ENCODE measurements at regions not wholly inside any gene's neighbourhood (a gene's known extent, or its start where the extent isn't known, plus 50 kb on each side); places are given as distances from the start of the nearest gene placed in this dataset.
"Not testable (repeated sequence)": the region's sequence is repeated elsewhere in the genome, so short reads cannot be mapped to it uniquely, and the experiment has no call there.

DNA sequence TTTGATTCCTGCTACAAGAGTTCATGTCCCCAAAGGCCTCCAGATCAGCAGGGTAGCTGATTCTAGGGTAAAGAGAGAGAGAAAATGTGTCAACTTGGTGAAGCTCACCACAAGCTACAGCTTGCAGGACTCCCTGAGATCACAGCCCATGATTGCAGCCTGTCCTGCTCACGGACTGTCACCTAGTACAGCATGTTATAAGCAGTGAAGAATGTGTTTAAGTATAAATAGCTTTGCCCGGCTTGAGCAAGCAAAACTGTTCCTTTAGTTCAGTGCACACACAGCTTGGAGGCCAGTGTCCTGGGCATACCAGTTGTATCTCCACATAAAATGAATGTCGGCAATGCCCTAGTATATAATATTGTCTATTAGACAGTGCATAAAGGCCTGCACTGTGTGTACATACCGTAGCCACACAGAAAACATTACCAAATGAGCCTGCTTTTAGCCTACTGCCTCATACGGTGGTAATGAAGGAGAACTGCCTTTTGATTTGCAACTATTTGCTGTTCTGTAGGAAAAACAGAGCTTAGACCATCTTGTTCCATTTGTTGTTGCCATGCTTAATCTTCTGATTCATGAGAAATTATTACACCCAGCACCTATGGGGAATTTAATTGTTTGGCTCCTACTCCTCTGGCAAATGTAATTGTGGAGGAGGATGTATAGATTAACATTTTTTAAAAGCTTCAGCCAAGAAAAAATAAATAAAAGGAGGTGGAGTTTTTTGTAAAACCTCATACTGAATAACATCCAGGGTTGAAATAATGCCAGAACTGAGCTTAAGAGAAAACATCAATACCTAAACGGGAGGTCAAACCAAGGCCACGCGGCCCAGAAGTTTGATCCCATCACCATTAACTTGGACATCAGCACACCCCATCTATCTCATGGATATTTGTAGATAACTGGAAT lies 108.1 kb upstream of the G2E3 start:
- in situ Hi-C loops (cut with HindIII; ENCODE audit: low sequenced_read_pairs): no loop called here
- no peak for DNase-seq (ENCODE audit: low read depth, low spot score)
- TF ChIP-seq, protein P1, sequence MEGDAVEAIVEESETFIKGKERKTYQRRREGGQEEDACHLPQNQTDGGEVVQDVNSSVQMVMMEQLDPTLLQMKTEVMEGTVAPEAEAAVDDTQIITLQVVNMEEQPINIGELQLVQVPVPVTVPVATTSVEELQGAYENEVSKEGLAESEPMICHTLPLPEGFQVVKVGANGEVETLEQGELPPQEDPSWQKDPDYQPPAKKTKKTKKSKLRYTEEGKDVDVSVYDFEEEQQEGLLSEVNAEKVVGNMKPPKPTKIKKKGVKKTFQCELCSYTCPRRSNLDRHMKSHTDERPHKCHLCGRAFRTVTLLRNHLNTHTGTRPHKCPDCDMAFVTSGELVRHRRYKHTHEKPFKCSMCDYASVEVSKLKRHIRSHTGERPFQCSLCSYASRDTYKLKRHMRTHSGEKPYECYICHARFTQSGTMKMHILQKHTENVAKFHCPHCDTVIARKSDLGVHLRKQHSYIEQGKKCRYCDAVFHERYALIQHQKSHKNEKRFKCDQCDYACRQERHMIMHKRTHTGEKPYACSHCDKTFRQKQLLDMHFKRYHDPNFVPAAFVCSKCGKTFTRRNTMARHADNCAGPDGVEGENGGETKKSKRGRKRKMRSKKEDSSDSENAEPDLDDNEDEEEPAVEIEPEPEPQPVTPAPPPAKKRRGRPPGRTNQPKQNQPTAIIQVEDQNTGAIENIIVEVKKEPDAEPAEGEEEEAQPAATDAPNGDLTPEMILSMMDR (IDR thresholded peaks at IDR 0.05; ENCODE audit: low read depth, low read length): no peak
- no peak overlapping the region for H3K4me3 ChIP-seq (ENCODE audit: low read depth, low read length)

DNA sequence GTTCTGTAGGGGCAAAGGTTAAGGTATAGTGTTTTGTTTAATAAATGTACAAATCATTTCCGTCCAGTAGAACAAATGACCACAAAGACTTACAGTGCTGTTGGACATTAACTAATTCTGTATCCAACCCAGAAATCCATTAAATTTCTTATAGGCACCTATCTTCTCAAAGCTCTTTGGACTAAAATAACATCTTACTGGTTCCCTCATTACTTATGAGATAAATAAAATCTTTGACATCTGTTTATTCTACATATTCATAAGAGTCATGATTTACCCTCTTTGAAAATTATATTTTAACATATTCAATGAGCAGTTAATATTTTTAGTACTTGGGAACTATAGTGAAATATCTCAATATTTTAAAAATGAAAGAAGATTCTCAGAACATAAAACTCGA lies 102.7 kb upstream of the G2E3 start:
- no peak for DNase-seq (ENCODE audit: low read depth, low spot score)
- H3K4me3 ChIP-seq (ENCODE audit: low read depth, low read length): no peak overlapping the region
- TF ChIP-seq, protein P1 (IDR thresholded peaks at IDR 0.05; ENCODE audit: low read depth, low read length): no peak
- in situ Hi-C loops (cut with HindIII; ENCODE audit: low sequenced_read_pairs): no loop called here

DNA sequence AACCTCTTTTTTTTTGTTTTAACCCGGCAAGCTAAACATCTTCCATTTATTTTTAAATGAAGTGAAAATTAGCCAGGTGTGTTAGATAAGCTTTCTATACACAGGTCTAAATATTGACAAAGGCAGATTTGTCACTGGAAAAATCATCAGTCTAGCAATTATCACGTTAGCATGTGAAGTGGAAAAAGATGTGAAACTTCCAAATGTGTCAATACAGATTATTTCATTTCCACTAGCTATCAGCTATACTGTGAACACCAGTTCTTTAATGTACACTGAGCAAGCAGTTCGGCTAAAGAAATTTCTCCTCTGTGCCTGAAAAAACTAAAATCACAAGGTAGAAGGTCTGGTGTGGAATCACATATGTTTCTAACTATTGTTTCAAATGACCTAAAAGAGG lies 96.6 kb upstream of the G2E3 start:
- DNase-seq (ENCODE audit: low read depth, low spot score): no peak
- TF ChIP-seq, protein P1 (IDR thresholded peaks at IDR 0.05; ENCODE audit: low read depth, low read length): no peak
- no peak overlapping the region for H3K4me3 ChIP-seq (ENCODE audit: low read depth, low read length)
- in situ Hi-C loops (cut with HindIII; ENCODE audit: low sequenced_read_pairs): no loop called here

DNA sequence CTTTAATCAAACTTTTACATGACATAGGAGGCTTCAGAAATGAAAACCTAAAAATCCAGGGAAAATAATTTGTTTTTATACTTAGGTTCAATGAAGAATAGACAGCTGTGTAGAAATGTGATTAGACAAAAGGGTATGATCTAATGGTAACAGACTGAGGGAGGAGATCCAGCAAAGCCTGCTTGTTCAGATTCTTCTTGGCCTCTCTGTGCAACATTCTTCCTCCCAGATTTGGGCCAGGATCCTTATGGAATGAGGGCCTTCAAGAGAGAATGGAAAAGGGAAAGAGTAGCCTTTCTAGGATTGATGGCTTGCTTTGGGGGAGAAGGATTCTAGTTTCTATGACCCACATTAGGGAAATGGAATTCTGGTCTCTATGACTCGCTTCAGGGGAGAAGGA lies 94.5 kb upstream of the G2E3 start:
- TF ChIP-seq, protein P1 (IDR thresholded peaks at IDR 0.05; ENCODE audit: low read depth, low read length): no peak
- in situ Hi-C loops (cut with HindIII; ENCODE audit: low sequenced_read_pairs): no loop called here
- no peak for DNase-seq (ENCODE audit: low read depth, low spot score)
- H3K4me3 ChIP-seq (ENCODE audit: low read depth, low read length): no peak overlapping the region

DNA sequence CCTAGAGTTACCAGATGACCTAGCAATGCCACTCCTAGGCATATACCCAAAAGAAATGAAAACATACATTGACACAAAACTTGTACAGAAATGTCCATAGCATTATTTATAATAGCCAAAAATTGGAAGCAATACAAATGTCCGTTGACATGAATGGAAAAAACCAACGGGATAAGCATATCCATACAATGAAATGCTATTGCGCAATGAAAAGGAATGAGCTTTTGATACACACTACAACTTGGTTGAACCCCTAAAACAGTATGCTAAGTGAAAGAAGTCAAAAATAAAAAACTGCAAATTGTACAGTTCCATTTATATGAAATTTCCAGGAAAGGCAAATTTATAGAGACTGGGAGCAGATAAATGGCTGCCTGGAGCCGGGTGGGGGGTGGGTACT lies 90.6 kb upstream of the G2E3 start:
- TF ChIP-seq, protein P1 (IDR thresholded peaks at IDR 0.05; ENCODE audit: low read depth, low read length): no peak
- no peak overlapping the region for H3K4me3 ChIP-seq (ENCODE audit: low read depth, low read length)
- in situ Hi-C loops (cut with HindIII; ENCODE audit: low sequenced_read_pairs): no loop called here

DNA sequence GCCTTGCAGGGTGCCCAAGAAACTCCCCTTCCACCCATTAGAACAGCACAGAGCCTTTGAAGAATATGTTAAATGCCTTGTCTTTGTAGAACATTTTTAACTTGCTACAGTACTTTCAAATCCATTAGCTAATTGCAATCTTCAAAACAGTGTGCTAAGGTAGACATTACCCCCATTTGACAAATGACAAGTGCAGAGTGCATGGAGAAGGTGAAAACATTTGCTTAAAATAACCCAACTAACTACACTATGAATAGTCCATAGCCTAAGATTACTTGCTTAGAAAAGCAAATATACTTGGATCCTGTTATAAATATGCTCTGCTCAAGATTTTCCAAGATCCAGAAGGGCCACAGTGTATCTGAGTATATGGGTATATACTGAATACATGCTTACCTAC lies 87.0 kb upstream of the G2E3 start:
- in situ Hi-C loops (cut with HindIII; ENCODE audit: low sequenced_read_pairs): no loop called here
- H3K4me3 ChIP-seq (ENCODE audit: low read depth, low read length): no peak overlapping the region
- TF ChIP-seq, protein P1 (IDR thresholded peaks at IDR 0.05; ENCODE audit: low read depth, low read length): no peak
- DNase-seq (ENCODE audit: low read depth, low spot score): no peak

More for the DNA sequence above, 90.6 kb upstream of the G2E3 start:
- no peak for DNase-seq (ENCODE audit: low read depth, low spot score)

DNA sequence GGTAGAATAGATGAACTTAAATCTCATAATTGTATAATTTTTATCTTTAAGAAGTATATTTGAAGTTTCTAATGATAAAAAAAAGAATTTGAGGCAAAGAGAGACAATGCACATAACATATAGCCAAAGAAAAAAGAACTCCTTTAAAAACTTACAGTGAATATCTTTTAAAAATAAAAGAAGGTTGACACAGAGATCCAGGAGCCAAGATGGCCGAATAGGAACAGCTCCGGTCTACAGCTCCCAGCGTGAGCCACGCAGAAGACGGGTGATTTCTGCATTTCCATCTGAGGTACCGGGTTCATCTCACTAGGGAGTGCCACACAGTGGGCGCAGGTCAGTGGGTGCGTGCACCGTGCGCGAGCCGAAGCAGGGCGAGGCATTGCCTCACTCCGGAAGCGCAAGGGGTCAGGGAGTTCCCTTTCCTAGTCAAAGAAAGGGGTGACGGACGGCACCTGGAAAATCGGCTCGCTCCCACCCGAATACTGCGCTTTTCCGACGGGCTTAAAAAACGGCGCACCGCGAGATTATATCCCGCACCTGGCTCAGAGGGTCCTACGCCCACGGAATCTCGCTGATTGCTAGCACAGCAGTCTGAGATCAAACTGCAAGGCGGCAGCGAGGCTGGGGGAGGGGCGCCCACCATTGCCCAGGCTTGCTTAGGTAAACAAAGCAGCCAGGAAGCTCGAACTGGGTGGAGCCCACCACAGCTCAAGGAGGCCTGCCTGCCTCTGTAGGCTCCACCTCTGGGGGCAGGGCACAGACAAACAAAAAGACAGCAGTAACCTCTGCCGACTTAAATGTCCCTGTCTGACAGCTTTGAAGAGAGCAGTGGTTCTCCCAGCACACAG lies 84.9 kb upstream of the G2E3 start:
- DNase-seq (ENCODE audit: low read depth, low spot score); H3K4me3 ChIP-seq (ENCODE audit: low read depth, low read length); in situ Hi-C loops (cut with HindIII; ENCODE audit: low sequenced_read_pairs): not testable (repeated sequence)

All from astrocyte of the spinal cord (primary cell).